ENCODE measurements at regions not wholly inside any gene's neighbourhood (a gene's known extent, or its start where the extent isn't known, plus 50 kb on each side); places are given as distances from the start of the nearest gene placed in this dataset.

DNA sequence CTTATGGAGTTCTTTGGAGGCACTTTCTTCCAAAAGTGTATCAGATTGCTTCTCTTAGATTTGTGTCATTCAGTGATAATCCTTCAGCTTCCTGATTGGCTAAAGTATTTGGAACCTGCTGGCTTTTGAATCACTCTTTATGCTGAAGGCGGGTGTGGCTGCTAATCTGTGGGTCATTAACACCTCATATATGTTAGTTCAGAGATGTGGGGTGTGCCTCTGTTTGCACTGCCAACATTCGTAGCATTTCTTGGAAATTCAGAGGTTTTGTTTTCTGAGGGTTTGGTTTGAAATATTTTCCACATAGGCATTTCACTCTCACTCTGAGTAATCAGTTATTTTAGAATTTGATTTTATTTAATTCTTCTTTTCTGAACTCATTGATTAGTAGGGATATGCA lies 1604.4 kb upstream of the ACVR2A start:
- no peak for DNase-seq (ENCODE audit: low read depth, low spot score)
- POLR2A ChIA-PET: no interaction called here

DNA sequence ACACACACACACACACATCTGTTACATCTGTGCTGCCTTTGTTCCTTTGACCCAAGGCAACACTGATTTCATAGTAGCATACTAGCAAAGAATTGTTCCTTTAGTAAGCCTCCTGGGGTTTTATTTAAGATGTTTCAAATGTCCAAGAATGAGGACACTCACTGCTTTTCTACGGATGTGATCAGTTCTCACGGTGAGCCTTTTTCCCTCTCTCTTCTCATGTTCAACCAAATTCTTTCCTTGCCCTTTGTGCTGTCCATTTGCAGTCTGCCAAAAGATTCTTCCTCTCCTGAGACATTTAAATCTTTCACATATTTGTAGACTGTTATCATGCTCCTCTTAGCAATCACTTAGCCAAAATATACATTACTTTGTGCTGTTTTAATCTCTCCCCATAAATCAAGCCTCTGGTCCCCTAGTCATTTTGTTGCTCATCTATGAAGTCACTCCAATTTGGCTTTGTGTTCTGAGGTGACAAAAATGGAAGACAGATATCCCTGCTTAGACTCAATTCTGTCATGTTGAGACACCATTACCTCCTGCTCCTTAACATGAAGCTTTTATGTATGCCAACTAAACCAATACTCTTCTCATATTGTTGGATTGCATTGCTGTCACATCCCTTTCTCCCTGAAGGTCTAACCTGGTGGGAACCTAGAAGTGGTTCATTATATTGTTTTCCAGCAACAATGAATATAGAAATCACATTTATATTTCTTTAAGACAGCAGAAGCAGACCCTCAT lies 1605.3 kb upstream of the ACVR2A start:
- H3K79me2 ChIP-seq (ENCODE audit: insufficient read depth, low read length): no peaks in the 10 kb centered on the region
- no peaks in the 10 kb centered on the region for H3K9me2 ChIP-seq (ENCODE audit: insufficient read depth)
- H3K27me3 ChIP-seq (ENCODE audit: insufficient read depth, low read length): no peaks in the 10 kb centered on the region
- no peak overlapping the region for H3K4me3 ChIP-seq (replicated peaks in 1 of 2; ENCODE audit: low read depth in 1 of 2, low read length in 2 of 2)
- H3K27ac ChIP-seq (ENCODE audit: low read depth, low read length): no peak overlapping the region
- H4K20me1 ChIP-seq (ENCODE audit: insufficient read depth): no peaks in the 10 kb centered on the region
- ATAC-seq (no peak), DNase-seq (ENCODE audit: low read depth, low spot score) (no peak)
- BruUV-seq (replicated peaks): no TSS peak
- no peak overlapping the region for H2AFZ ChIP-seq (ENCODE audit: low read depth, low read length, poor library complexity, severe bottlenecking)
- no peaks in the 10 kb centered on the region for H3K9me3 ChIP-seq (ENCODE audit: control insufficient read depth in 1 of 2, insufficient read depth in 1 of 2, low read depth in 1 of 2, low read length in 2 of 2)
- intact Hi-C loops (cut with micrococcal nuclease): no loop called here
- ChIA-PET POLR2A (no interaction called here), RAD21 (ENCODE audit: low non-redundant PET in 1 of 2, low total read pairs in 2 of 2, uncharacterized antibody in 2 of 2, unreplicated experiment in 2 of 2) (no interaction called here), CTCF (no interaction called here)
- H3K4me2 ChIP-seq (ENCODE audit: low read length): no peak overlapping the region
- H3K9ac ChIP-seq (ENCODE audit: low read length): no peak overlapping the region
- H3K36me3 ChIP-seq (ENCODE audit: control insufficient read depth in 1 of 2, insufficient read depth in 2 of 2, low read length in 2 of 2): no peaks in the 10 kb centered on the region
- H3K4me1 ChIP-seq (ENCODE audit: control insufficient read depth in 1 of 2, insufficient read depth in 2 of 2, low read length in 2 of 2): no peaks in the 10 kb centered on the region
- TF ChIP-seq EZH2 (IDR thresholded peaks at IDR 0.05) (no peak), TCF7L2 (IDR thresholded peaks at IDR 0.05; ENCODE audit: borderline replicate concordance, extremely low read depth, insufficient read depth, insufficient read length) (no peak), JUND (IDR thresholded peaks at IDR 0.05) (no peak), ZFX (IDR thresholded peaks at IDR 0.05) (no peak), CBX3 (IDR thresholded peaks at IDR 0.05; ENCODE audit: low read depth) (no peak), YY1 (IDR thresholded peaks at IDR 0.05; ENCODE audit: extremely low read depth, insufficient replicate concordance, low read depth, low read length) (no peak), SP1 (IDR thresholded peaks at IDR 0.05; ENCODE audit: low read depth) (no peak), RAD21 (IDR thresholded peaks at IDR 0.05; ENCODE audit: low read depth) (no peak), SRF (IDR thresholded peaks at IDR 0.05; ENCODE audit: low read depth) (no peak)
- TF ChIP-seq, protein P1, sequence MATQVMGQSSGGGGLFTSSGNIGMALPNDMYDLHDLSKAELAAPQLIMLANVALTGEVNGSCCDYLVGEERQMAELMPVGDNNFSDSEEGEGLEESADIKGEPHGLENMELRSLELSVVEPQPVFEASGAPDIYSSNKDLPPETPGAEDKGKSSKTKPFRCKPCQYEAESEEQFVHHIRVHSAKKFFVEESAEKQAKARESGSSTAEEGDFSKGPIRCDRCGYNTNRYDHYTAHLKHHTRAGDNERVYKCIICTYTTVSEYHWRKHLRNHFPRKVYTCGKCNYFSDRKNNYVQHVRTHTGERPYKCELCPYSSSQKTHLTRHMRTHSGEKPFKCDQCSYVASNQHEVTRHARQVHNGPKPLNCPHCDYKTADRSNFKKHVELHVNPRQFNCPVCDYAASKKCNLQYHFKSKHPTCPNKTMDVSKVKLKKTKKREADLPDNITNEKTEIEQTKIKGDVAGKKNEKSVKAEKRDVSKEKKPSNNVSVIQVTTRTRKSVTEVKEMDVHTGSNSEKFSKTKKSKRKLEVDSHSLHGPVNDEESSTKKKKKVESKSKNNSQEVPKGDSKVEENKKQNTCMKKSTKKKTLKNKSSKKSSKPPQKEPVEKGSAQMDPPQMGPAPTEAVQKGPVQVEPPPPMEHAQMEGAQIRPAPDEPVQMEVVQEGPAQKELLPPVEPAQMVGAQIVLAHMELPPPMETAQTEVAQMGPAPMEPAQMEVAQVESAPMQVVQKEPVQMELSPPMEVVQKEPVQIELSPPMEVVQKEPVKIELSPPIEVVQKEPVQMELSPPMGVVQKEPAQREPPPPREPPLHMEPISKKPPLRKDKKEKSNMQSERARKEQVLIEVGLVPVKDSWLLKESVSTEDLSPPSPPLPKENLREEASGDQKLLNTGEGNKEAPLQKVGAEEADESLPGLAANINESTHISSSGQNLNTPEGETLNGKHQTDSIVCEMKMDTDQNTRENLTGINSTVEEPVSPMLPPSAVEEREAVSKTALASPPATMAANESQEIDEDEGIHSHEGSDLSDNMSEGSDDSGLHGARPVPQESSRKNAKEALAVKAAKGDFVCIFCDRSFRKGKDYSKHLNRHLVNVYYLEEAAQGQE (IDR thresholded peaks at IDR 0.05; ENCODE audit: low read depth): no peak
- TF ChIP-seq, protein P2, sequence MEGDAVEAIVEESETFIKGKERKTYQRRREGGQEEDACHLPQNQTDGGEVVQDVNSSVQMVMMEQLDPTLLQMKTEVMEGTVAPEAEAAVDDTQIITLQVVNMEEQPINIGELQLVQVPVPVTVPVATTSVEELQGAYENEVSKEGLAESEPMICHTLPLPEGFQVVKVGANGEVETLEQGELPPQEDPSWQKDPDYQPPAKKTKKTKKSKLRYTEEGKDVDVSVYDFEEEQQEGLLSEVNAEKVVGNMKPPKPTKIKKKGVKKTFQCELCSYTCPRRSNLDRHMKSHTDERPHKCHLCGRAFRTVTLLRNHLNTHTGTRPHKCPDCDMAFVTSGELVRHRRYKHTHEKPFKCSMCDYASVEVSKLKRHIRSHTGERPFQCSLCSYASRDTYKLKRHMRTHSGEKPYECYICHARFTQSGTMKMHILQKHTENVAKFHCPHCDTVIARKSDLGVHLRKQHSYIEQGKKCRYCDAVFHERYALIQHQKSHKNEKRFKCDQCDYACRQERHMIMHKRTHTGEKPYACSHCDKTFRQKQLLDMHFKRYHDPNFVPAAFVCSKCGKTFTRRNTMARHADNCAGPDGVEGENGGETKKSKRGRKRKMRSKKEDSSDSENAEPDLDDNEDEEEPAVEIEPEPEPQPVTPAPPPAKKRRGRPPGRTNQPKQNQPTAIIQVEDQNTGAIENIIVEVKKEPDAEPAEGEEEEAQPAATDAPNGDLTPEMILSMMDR (IDR thresholded peaks at IDR 0.05 in 2 of 3, conservative IDR thresholded peaks at IDR 0.05 in 1 of 3; ENCODE audit: borderline replicate concordance in 1 of 3, insufficient read depth in 1 of 3, low read depth in 2 of 3, low read length in 2 of 3): no peak

More for the DNA sequence above, 1604.4 kb upstream of the ACVR2A start:
- H3K4me1 ChIP-seq (ENCODE audit: control insufficient read depth in 1 of 2, insufficient read depth in 2 of 2, low read length in 2 of 2): no peaks in the 10 kb centered on the region
- no peak overlapping the region for H3K27ac ChIP-seq (ENCODE audit: low read depth, low read length)
- no peak overlapping the region for H3K9ac ChIP-seq (ENCODE audit: low read length)
- H3K36me3 ChIP-seq (ENCODE audit: control insufficient read depth in 1 of 2, insufficient read depth in 2 of 2, low read length in 2 of 2): no peaks in the 10 kb centered on the region
- ChIA-PET RAD21 (ENCODE audit: low non-redundant PET in 1 of 2, low total read pairs in 2 of 2, uncharacterized antibody in 2 of 2, unreplicated experiment in 2 of 2) (no interaction called here), CTCF (no interaction called here)
- no TSS peak for BruUV-seq (replicated peaks)
- no peak for ATAC-seq
- no peak overlapping the region for H3K4me2 ChIP-seq (ENCODE audit: low read length)
- H3K9me3 ChIP-seq (ENCODE audit: control insufficient read depth in 1 of 2, insufficient read depth in 1 of 2, low read depth in 1 of 2, low read length in 2 of 2): no peaks in the 10 kb centered on the region
- TF ChIP-seq SP1 (IDR thresholded peaks at IDR 0.05; ENCODE audit: low read depth): no peak
- TF ChIP-seq, protein P3, sequence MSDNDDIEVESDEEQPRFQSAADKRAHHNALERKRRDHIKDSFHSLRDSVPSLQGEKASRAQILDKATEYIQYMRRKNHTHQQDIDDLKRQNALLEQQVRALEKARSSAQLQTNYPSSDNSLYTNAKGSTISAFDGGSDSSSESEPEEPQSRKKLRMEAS (IDR thresholded peaks at IDR 0.05): no peak
- no peak for TF ChIP-seq POLR2AphosphoS5 (IDR thresholded peaks at IDR 0.05; ENCODE audit: low read depth, low read length)
- no peak for TF ChIP-seq EZH2 (IDR thresholded peaks at IDR 0.05)
- TF ChIP-seq SRF (IDR thresholded peaks at IDR 0.05; ENCODE audit: low read depth): no peak
- no peak for TF ChIP-seq ZFX (IDR thresholded peaks at IDR 0.05)
- TF ChIP-seq YY1 (IDR thresholded peaks at IDR 0.05; ENCODE audit: extremely low read depth, insufficient replicate concordance, low read depth, low read length): no peak
- no peak for TF ChIP-seq FOSL1 (IDR thresholded peaks at IDR 0.05; ENCODE audit: low read depth)
- TF ChIP-seq ZNF274 (IDR thresholded peaks at IDR 0.05; ENCODE audit: low read depth, low read length): no peak
- no peak for TF ChIP-seq CBX3 (IDR thresholded peaks at IDR 0.05; ENCODE audit: low read depth)
- intact Hi-C loops (cut with micrococcal nuclease): no loop called here
- H3K9me2 ChIP-seq (ENCODE audit: insufficient read depth): no peaks in the 10 kb centered on the region
- no peak overlapping the region for H2AFZ ChIP-seq (ENCODE audit: low read depth, low read length, poor library complexity, severe bottlenecking)
- H3K27me3 ChIP-seq (ENCODE audit: insufficient read depth, low read length): no peaks in the 10 kb centered on the region
- no peaks in the 10 kb centered on the region for H4K20me1 ChIP-seq (ENCODE audit: insufficient read depth)
- H3K4me3 ChIP-seq (replicated peaks in 1 of 2; ENCODE audit: low read depth in 1 of 2, low read length in 2 of 2): no peak overlapping the region
- H3K79me2 ChIP-seq (ENCODE audit: insufficient read depth, low read length): no peaks in the 10 kb centered on the region
